ENCODE measurements at regions not wholly inside any gene's neighbourhood (a gene's known extent, or its start where the extent isn't known, plus 50 kb on each side); places are given as distances from the start of the nearest gene placed in this dataset.
A peak's percentile ranks its signal among the peaks of the same experiment; 100 is the strongest.

- no peak for DNase-seq (ENCODE audit: low read depth)
Observed at GRCh38 chr6:147811913-147812629, 303.6 kb downstream of the SAMD5 start.

GRCh38 chr6:147817042-147817689 is 308.7 kb downstream of the SAMD5 start:
- no peak for DNase-seq (ENCODE audit: low read depth)

- DNase-seq (ENCODE audit: low read depth) = no peak
Observed at GRCh38 chr6:147820520-147820919, 312.0 kb downstream of the SAMD5 start.

GRCh38 chr6:147821295-147821897 is 312.9 kb downstream of the SAMD5 start:
- no peak for DNase-seq (ENCODE audit: low read depth)

- no peak for DNase-seq (ENCODE audit: low read depth)
Observed at GRCh38 chr6:147823936-147824335, 315.4 kb downstream of the SAMD5 start.

- DNase-seq (ENCODE audit: low read depth) = no peak
Observed at GRCh38 chr6:147825848-147826247, 317.4 kb downstream of the SAMD5 start.

GRCh38 chr6:147826698-147827097 is 318.2 kb downstream of the SAMD5 start:
- DNase-seq (ENCODE audit: low read depth) = no peak

GRCh38 chr6:147829418-147829817 is 320.9 kb downstream of the SAMD5 start:
- no peak for DNase-seq (ENCODE audit: low read depth)

GRCh38 chr6:147829835-147830234 is 321.3 kb downstream of the SAMD5 start:
- DNase-seq (ENCODE audit: low read depth) = no peak

- DNase-seq (ENCODE audit: low read depth) = no peak
Observed at GRCh38 chr6:147831356-147831755, 322.9 kb downstream of the SAMD5 start.

- DNase-seq (ENCODE audit: low read depth) = no peak
Observed at GRCh38 chr6:147833607-147834006, 325.1 kb downstream of the SAMD5 start.

GRCh38 chr6:147834084-147834776 is 325.7 kb downstream of the SAMD5 start:
- no peak for DNase-seq (ENCODE audit: low read depth)

GRCh38 chr6:147837540-147837939 is 329.1 kb downstream of the SAMD5 start:
- peak; percentile 7 for DNase-seq (ENCODE audit: low read depth)

GRCh38 chr6:147839708-147840610 is 331.5 kb downstream of the SAMD5 start:
- peak; percentile 18 for DNase-seq (ENCODE audit: low read depth)

- no peak for DNase-seq (ENCODE audit: low read depth)
Observed at GRCh38 chr6:147841547-147842148, 333.2 kb downstream of the SAMD5 start.

- DNase-seq (ENCODE audit: low read depth) = no peak
Observed at GRCh38 chr6:147849401-147850330, 341.2 kb downstream of the SAMD5 start.

GRCh38 chr6:147852772-147853171 is 344.3 kb downstream of the SAMD5 start:
- peak; percentile 35 for DNase-seq (ENCODE audit: low read depth)

GRCh38 chr6:147853574-147853973 is 345.1 kb downstream of the SAMD5 start:
- DNase-seq (ENCODE audit: low read depth) = no peak

GRCh38 chr6:147855803-147856482 is 347.5 kb downstream of the SAMD5 start:
- DNase-seq (ENCODE audit: low read depth) = no peak

- no peak for DNase-seq (ENCODE audit: low read depth)
Observed at GRCh38 chr6:147856687-147857086, 348.2 kb downstream of the SAMD5 start.
